ENCODE measurements at regions not wholly inside any gene's neighbourhood (a gene's known extent, or its start where the extent isn't known, plus 50 kb on each side); places are given as distances from the start of the nearest gene placed in this dataset.

GRCh38 chr4:29521281-29521680, 1198.9 kb upstream of the PCDH7 start:
- DNase-seq (ENCODE audit: low read depth in 4 of 4, low spot score in 1 of 4), result no peak

DNA sequence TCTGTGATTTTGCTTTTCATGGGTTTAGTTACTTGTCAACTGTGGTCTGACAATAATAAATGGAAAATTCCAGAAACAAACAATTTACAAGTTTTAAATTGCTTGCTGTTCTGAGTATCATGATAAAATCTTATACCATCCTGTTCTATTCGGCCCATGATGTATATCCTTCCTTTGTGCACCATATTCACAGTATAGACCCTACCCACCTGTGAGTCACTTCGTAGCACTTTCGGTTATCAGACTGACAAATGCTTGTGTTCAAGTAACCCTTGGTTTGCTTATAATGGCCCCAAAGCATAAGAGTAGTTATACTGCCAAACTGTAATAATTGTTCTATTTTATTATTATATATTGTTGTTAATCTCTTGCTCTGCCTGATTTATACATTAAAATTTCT, 1183.4 kb upstream of the PCDH7 start:
- no peak for DNase-seq (ENCODE audit: low read depth in 4 of 4, low spot score in 1 of 4)

GRCh38 chr4:29538889-29539646, 1181.1 kb upstream of the PCDH7 start:
- DNase-seq (ENCODE audit: low read depth in 4 of 4, low spot score in 1 of 4), result no peak

GRCh38 chr4:29540439-29541102, 1179.6 kb upstream of the PCDH7 start:
- DNase-seq (ENCODE audit: low read depth in 4 of 4, low spot score in 1 of 4), result no peak

DNA sequence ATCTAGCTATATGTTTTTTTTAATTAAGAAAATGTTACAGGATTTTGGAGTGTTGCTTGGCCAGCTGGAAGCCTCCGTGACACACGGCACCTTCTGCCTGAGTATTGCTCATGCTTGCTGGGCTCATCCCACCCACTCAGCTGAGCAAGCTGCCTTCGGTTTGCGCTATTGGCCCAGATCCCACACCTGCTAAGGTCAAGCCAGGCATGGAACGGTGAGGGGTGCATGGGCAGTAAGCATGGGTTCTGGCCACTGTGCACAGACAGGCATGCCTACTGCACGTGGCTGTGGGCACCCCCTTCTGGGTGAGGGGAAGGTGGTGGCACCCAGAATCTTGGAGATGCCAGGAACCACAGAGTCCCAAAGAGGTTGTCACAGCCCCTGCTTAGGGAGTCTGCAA, 1178.4 kb upstream of the PCDH7 start:
- DNase-seq (ENCODE audit: low read depth in 4 of 4, low spot score in 1 of 4), result no peak

GRCh38 chr4:29549342-29549741, 1170.8 kb upstream of the PCDH7 start:
- no peak for DNase-seq (ENCODE audit: low read depth in 4 of 4, low spot score in 1 of 4)

- no peak for DNase-seq (ENCODE audit: low read depth in 4 of 4, low spot score in 1 of 4)
Measured at GRCh38 chr4:29551821-29552220, 1168.3 kb upstream of the PCDH7 start.

DNA sequence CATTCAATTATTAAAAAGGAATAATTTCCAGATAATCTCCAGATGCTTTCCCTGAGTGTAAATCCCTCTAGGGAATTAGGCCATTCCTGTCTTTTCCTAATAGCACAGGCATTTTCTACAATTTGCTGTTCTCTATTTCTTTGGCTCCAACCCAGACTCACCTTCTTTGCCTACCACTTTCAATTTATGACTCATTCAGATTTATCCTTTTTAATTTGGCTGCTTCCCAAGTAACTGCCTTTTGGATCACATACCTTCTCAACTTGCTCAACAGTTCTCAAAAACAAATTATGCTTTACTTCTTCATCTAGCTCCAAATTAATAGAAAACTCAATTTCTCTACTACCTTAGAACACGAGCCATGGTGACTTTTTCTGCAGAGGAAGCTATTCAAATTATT, 1166.3 kb upstream of the PCDH7 start:
- DNase-seq (ENCODE audit: low read depth in 4 of 4, low spot score in 1 of 4), result no peak

DNA sequence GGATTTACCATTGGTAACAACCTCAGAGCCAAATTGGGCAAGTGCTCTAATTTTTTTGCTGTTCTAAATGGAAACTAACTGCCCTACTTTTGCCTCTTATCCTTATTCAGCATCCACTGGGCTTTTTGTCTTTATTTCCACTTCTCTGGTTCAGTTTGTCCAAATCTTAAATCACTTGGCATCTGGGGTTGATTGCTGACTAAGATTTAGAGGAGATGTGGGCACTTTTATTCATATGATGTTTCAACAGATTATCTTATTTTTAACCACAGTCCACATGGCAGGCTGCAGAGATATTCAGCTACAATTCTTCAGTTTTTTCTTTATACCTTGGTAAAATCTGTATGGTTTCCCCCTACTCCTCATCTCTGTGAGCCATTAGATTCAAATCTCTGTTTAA, 1161.4 kb upstream of the PCDH7 start:
- DNase-seq (ENCODE audit: low read depth in 4 of 4, low spot score in 1 of 4), result no peak

DNA sequence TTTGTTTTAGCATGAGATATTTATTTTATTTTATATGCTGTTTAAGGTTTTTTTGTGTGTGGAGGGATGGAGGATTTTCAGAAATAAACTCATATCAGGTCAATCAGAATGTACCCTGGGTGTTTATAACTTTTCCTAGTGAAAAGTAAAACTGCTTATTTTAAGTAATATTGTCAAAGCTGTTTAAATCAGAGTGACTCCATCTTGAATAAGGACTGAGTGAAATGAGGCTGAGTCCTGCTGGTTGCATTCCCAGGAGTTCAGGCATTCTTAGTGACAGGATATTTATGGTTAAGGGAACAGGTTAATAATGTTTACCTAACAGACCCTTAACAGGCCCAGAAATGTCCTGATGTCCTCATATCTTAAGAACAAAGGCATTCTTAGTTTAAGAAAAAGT, 1160.9 kb upstream of the PCDH7 start:
- no peak for DNase-seq (ENCODE audit: low read depth in 4 of 4, low spot score in 1 of 4)

DNA sequence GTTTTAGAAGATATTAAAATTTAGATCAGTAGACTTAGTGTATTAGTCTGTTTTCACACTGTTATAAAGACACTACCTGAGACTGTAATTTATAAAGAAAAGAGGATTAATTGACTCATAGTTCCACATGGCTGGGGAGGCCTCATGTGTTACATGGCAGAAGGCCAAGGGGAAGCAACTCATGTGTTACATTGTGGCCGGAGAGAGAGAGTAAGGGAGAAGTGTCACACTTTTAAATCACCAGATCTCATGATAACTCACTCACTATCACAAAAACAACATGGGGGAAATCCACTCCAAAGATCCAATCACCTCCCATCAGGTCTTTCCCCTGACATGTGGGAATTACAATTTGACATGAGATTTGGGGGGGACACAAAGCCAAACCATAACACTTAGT, 1159.7 kb upstream of the PCDH7 start:
- no peak for DNase-seq (ENCODE audit: low read depth in 4 of 4, low spot score in 1 of 4)

GRCh38 chr4:29565256-29565655, 1154.9 kb upstream of the PCDH7 start:
- no peak for DNase-seq (ENCODE audit: low read depth in 4 of 4, low spot score in 1 of 4)

GRCh38 chr4:29566371-29566770, 1153.8 kb upstream of the PCDH7 start:
- no peak for DNase-seq (ENCODE audit: low read depth in 4 of 4, low spot score in 1 of 4)

- DNase-seq (ENCODE audit: low read depth in 4 of 4, low spot score in 1 of 4), result no peak
Measured at GRCh38 chr4:29571322-29571721, 1148.8 kb upstream of the PCDH7 start.

DNA sequence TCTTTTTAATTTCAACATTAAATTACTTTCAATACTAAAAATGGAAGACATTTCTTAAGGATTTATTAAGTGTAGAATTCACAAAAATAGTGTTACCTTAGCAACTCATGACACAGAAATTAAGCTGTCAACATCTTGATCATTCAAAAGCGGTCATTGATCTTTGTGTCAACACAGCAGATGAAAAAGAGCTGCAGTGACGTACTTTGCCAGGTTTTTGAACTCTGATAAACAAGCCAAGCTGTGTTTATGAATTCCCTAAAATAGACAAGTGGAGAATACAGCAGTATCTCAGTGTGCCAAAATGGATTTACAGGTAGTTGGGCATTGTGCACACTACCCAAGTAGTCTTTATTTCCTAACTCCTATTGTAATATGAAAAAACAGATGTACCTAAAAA, 1141.8 kb upstream of the PCDH7 start:
- DNase-seq (ENCODE audit: low read depth in 4 of 4, low spot score in 1 of 4), result no peak

- DNase-seq (ENCODE audit: low read depth in 4 of 4, low spot score in 1 of 4), result no peak
Measured at GRCh38 chr4:29581457-29581856, 1138.7 kb upstream of the PCDH7 start.

DNA sequence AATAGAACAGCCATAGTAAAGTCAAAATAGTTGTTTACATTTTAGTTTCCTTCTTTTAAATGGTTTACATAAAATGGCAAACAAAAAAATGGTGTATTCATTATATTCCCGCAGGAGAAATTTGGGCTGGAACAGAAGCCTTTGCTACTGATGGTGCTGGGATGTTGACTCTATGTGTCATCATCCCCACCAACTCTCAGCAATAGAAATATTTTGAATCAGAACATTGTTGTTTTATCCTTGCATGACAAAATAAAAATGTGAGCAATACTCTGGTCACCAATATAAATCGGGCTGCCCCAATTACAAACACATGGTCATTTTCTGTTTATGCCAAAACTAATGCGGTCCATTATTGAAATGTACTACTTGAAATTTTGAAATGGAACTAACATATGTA, 1131.6 kb upstream of the PCDH7 start:
- DNase-seq (ENCODE audit: low read depth in 4 of 4, low spot score in 1 of 4), result no peak

DNA sequence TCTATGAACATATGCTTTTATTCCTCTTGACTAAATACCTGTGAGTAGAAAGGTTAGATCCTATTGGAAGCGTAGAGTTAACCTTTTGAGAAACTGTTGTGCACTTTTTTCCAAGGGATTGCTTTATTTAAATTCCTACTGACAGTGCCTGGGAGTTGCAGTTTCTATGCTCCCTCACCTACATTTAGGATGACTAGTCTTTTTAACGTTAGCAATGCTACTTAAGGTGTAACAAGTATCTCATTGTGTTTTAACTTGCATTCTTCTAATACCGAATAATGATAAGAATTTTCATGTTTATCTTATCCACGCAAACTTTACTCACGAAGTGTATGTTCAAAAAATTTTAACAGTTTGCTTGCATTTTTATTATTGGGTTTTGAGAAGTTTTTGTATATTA, 1123.9 kb upstream of the PCDH7 start:
- no peak for DNase-seq (ENCODE audit: low read depth in 4 of 4, low spot score in 1 of 4)

- no peak for DNase-seq (ENCODE audit: low read depth in 4 of 4, low spot score in 1 of 4)
Measured at GRCh38 chr4:29619168-29619567, 1101.0 kb upstream of the PCDH7 start.

- no peak for DNase-seq (ENCODE audit: low read depth in 4 of 4, low spot score in 1 of 4)
Measured at GRCh38 chr4:29632199-29632598, 1088.0 kb upstream of the PCDH7 start.

DNA sequence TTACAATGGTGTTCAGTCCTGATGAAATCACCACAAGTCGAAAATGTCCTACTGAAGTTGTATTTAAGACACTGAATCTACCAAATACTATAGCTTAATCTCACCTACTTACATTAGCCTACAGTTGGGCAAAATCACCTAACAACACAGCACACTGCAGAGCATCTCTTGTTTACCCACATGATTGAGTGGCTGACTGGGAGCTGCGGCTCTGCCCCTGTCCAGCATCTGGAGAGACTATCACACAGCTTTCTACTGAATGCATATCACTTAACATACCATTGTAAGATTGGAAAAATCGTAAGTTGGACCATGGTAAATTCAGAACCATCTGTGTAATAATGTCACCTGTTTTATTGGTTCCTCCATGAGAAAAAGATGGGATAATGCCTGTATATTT, 1083.2 kb upstream of the PCDH7 start:
- DNase-seq (ENCODE audit: low read depth in 4 of 4, low spot score in 1 of 4), result no peak

DNA sequence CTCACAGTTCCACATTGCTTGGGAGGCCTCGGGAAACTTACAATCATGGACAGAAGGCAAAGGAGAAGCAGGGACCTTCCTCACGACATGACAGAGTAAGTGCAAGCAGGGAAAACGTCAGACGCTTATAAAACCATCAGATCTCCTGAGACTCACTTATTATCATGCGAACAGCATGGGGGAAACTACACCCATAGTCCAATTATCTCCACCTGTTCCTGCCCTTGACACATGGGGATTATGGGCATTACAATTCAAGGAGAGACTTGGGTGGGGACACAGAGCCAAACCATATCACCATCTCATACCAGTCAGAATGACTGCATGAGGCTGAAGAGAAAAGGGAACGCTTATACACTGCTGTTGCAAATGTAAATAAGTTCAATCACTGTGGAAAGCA, 1066.9 kb upstream of the PCDH7 start:
- DNase-seq (ENCODE audit: low read depth in 4 of 4, low spot score in 1 of 4), result no peak

GRCh38 chr4:29680644-29681043, 1039.5 kb upstream of the PCDH7 start:
- no peak for DNase-seq (ENCODE audit: low read depth in 4 of 4, low spot score in 1 of 4)

All from stimulated activated CD4-positive, alpha-beta T cell treated with anti-CD3 and anti-CD28 coated beads, Interleukin-1b, Interleukin-23, amount 100 ng/mL, for 24 hours (primary cell).